ENCODE measurements at regions not wholly inside any gene's neighbourhood (a gene's known extent, or its start where the extent isn't known, plus 50 kb on each side); places are given as distances from the start of the nearest gene placed in this dataset.

- CTCF ChIA-PET, result no interaction called here
- H3K27me3 Mint-ChIP-seq (ENCODE audit: unreplicated experiment), result no peaks in the 10 kb centered on the region
- no peak overlapping the region for H3K27ac Mint-ChIP-seq (ENCODE audit: unreplicated experiment)
- TF ChIP-seq CTCF (IDR thresholded peaks at IDR 0.05; ENCODE audit: unreplicated experiment), result no peak
- intact Hi-C loops (cut with micrococcal nuclease; ENCODE audit: unreplicated experiment), result no loop called here
- no peaks in the 10 kb centered on the region for H3K9me3 Mint-ChIP-seq (ENCODE audit: low read depth, unreplicated experiment)
- DNase-seq, result no peak
- no peaks in the 10 kb centered on the region for H3K36me3 Mint-ChIP-seq (ENCODE audit: insufficient read depth, unreplicated experiment)
- no TSS peak for BruUV-seq (replicated peaks)
- H3K4me1 Mint-ChIP-seq (ENCODE audit: low read depth, unreplicated experiment), result peaks cover 15% of the 10 kb centered on the region
- no peak overlapping the region for H3K4me3 Mint-ChIP-seq (ENCODE audit: low read depth, unreplicated experiment)
These were observed 53.5 kb downstream of the PAGE2 start for GRCh38 chrX:55142206-55142918.

- Mint-ChIP-seq H3K4me1 (ENCODE audit: low read depth, unreplicated experiment) (peaks cover 15% of the 10 kb centered on the region), H3K27me3 (ENCODE audit: unreplicated experiment) (no peaks in the 10 kb centered on the region), H3K4me3 (ENCODE audit: low read depth, unreplicated experiment) (no peak overlapping the region), H3K36me3 (ENCODE audit: insufficient read depth, unreplicated experiment) (no peaks in the 10 kb centered on the region), H3K27ac (ENCODE audit: unreplicated experiment) (no peak overlapping the region), H3K9me3 (ENCODE audit: low read depth, unreplicated experiment) (no peaks in the 10 kb centered on the region)
- no TSS peak for BruUV-seq (replicated peaks)
- CTCF ChIA-PET, result no interaction called here
- DNase-seq, result no peak
- intact Hi-C loops (cut with micrococcal nuclease; ENCODE audit: unreplicated experiment), result no loop called here
- TF ChIP-seq CTCF (IDR thresholded peaks at IDR 0.05; ENCODE audit: unreplicated experiment), result no peak
These were observed 54.1 kb downstream of the PAGE2 start for GRCh38 chrX:55142919-55143310.

- Mint-ChIP-seq H3K27me3 (ENCODE audit: unreplicated experiment) (no peaks in the 10 kb centered on the region), H3K36me3 (ENCODE audit: insufficient read depth, unreplicated experiment) (no peaks in the 10 kb centered on the region), H3K27ac (ENCODE audit: unreplicated experiment) (no peak overlapping the region), H3K4me3 (ENCODE audit: low read depth, unreplicated experiment) (no peak overlapping the region), H3K9me3 (ENCODE audit: low read depth, unreplicated experiment) (no peaks in the 10 kb centered on the region), H3K4me1 (ENCODE audit: low read depth, unreplicated experiment) (peaks cover 15% of the 10 kb centered on the region)
- no peak for DNase-seq
- BruUV-seq (replicated peaks), result no TSS peak
- CTCF ChIA-PET, result no interaction called here
- intact Hi-C loops (cut with micrococcal nuclease; ENCODE audit: unreplicated experiment), result no loop called here
- no peak for TF ChIP-seq CTCF (IDR thresholded peaks at IDR 0.05; ENCODE audit: unreplicated experiment)
These were observed 54.8 kb downstream of the PAGE2 start for GRCh38 chrX:55143621-55144020.

DNA sequence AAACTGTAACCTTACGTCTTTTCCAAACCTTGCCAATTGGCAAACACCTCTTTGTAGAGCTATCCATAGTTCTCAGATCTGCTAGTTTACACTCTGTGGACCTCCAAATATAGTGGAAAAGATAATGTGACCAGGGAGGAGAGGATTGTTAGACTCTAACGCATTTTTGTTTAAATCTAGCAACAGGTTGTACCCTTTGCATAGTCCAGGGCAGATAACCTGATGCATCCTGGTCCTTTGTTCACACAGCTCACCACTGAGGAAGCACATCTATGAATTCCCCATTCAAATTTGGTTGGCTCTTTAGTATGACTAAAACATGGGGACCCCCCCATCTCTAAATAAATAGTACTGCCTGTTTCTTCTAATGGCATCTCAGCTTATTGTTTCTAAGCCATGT lies 55.9 kb downstream of the PAGE2 start:
- Mint-ChIP-seq H3K4me1 (ENCODE audit: low read depth, unreplicated experiment) (peaks cover 15% of the 10 kb centered on the region), H3K9me3 (ENCODE audit: low read depth, unreplicated experiment) (no peaks in the 10 kb centered on the region), H3K27me3 (ENCODE audit: unreplicated experiment) (no peaks in the 10 kb centered on the region), H3K4me3 (ENCODE audit: low read depth, unreplicated experiment) (no peak overlapping the region), H3K36me3 (ENCODE audit: insufficient read depth, unreplicated experiment) (no peaks in the 10 kb centered on the region), H3K27ac (ENCODE audit: unreplicated experiment) (no peak overlapping the region)
- CTCF ChIA-PET, result no interaction called here
- DNase-seq, result no peak
- TF ChIP-seq CTCF (IDR thresholded peaks at IDR 0.05; ENCODE audit: unreplicated experiment), result no peak
- intact Hi-C loops (cut with micrococcal nuclease; ENCODE audit: unreplicated experiment), result no loop called here
- BruUV-seq (replicated peaks), result no TSS peak
